ENCODE measurements at regions not wholly inside any gene's neighbourhood (a gene's known extent, or its start where the extent isn't known, plus 50 kb on each side); places are given as distances from the start of the nearest gene placed in this dataset.

- Histone ChIP-seq H3K27ac (ENCODE audit: low read depth, low read length) (no peak overlapping the region), H3K27me3 (ENCODE audit: control insufficient read depth in 3 of 3, insufficient read depth in 3 of 3, low read length in 3 of 3) (no peaks in the 10 kb centered on the region), H3K4me1 (ENCODE audit: control insufficient read depth in 3 of 3, insufficient read depth in 3 of 3, low read length in 3 of 3) (no peaks in the 10 kb centered on the region), H3K9me3 (ENCODE audit: control insufficient read depth in 3 of 3, low read length in 3 of 3) (no peaks in the 10 kb centered on the region), H3K36me3 (ENCODE audit: control insufficient read depth in 3 of 3, insufficient read depth in 3 of 3, low read length in 3 of 3) (no peaks in the 10 kb centered on the region), H3K9ac (ENCODE audit: low read depth in 1 of 3, low read length in 3 of 3) (no peak overlapping the region), H3K4me3 (ENCODE audit: low read length in 3 of 3) (no peak overlapping the region)
Measured at GRCh38 chr2:58568901-58569300, 327.8 kb upstream of the FANCL start.

- no peak overlapping the region for H3K9ac ChIP-seq (ENCODE audit: low read depth in 1 of 3, low read length in 3 of 3)
- no peaks in the 10 kb centered on the region for H3K36me3 ChIP-seq (ENCODE audit: control insufficient read depth in 3 of 3, insufficient read depth in 3 of 3, low read length in 3 of 3)
- no peaks in the 10 kb centered on the region for H3K27me3 ChIP-seq (ENCODE audit: control insufficient read depth in 3 of 3, insufficient read depth in 3 of 3, low read length in 3 of 3)
- no peaks in the 10 kb centered on the region for H3K4me1 ChIP-seq (ENCODE audit: control insufficient read depth in 3 of 3, insufficient read depth in 3 of 3, low read length in 3 of 3)
- H3K27ac ChIP-seq (ENCODE audit: low read depth, low read length), result no peak overlapping the region
- H3K9me3 ChIP-seq (ENCODE audit: control insufficient read depth in 3 of 3, low read length in 3 of 3), result no peaks in the 10 kb centered on the region
- H3K4me3 ChIP-seq (ENCODE audit: low read length in 3 of 3), result no peak overlapping the region
Measured at GRCh38 chr2:58562276-58562675, 321.2 kb upstream of the FANCL start.

- H3K9ac ChIP-seq (ENCODE audit: low read depth in 1 of 3, low read length in 3 of 3), result no peak overlapping the region
- no peak overlapping the region for H3K27ac ChIP-seq (ENCODE audit: low read depth, low read length)
Measured at GRCh38 chr2:58560531-58560930, 319.4 kb upstream of the FANCL start.

GRCh38 chr2:58558881-58559280, 317.8 kb upstream of the FANCL start:
- no peak overlapping the region for H3K4me3 ChIP-seq (ENCODE audit: low read length in 3 of 3)
- no peaks in the 10 kb centered on the region for H3K4me1 ChIP-seq (ENCODE audit: control insufficient read depth in 3 of 3, insufficient read depth in 3 of 3, low read length in 3 of 3)
- no peak overlapping the region for H3K27ac ChIP-seq (ENCODE audit: low read depth, low read length)
- no peaks in the 10 kb centered on the region for H3K9me3 ChIP-seq (ENCODE audit: control insufficient read depth in 3 of 3, low read length in 3 of 3)
- no peaks in the 10 kb centered on the region for H3K36me3 ChIP-seq (ENCODE audit: control insufficient read depth in 3 of 3, insufficient read depth in 3 of 3, low read length in 3 of 3)
- no peak overlapping the region for H3K9ac ChIP-seq (ENCODE audit: low read depth in 1 of 3, low read length in 3 of 3)
- no peaks in the 10 kb centered on the region for H3K27me3 ChIP-seq (ENCODE audit: control insufficient read depth in 3 of 3, insufficient read depth in 3 of 3, low read length in 3 of 3)

More at GRCh38 chr2:58560531-58560930, 319.4 kb upstream of the FANCL start:
- no peaks in the 10 kb centered on the region for H3K9me3 ChIP-seq (ENCODE audit: control insufficient read depth in 3 of 3, low read length in 3 of 3)
- no peak overlapping the region for H3K4me3 ChIP-seq (ENCODE audit: low read length in 3 of 3)
- H3K36me3 ChIP-seq (ENCODE audit: control insufficient read depth in 3 of 3, insufficient read depth in 3 of 3, low read length in 3 of 3), result no peaks in the 10 kb centered on the region
- H3K4me1 ChIP-seq (ENCODE audit: control insufficient read depth in 3 of 3, insufficient read depth in 3 of 3, low read length in 3 of 3), result no peaks in the 10 kb centered on the region
- H3K27me3 ChIP-seq (ENCODE audit: control insufficient read depth in 3 of 3, insufficient read depth in 3 of 3, low read length in 3 of 3), result no peaks in the 10 kb centered on the region

GRCh38 chr2:58557176-58557575, 316.1 kb upstream of the FANCL start:
- H3K4me3 ChIP-seq (ENCODE audit: low read length in 3 of 3), result no peak overlapping the region
- no peaks in the 10 kb centered on the region for H3K4me1 ChIP-seq (ENCODE audit: control insufficient read depth in 3 of 3, insufficient read depth in 3 of 3, low read length in 3 of 3)
- no peaks in the 10 kb centered on the region for H3K9me3 ChIP-seq (ENCODE audit: control insufficient read depth in 3 of 3, low read length in 3 of 3)
- H3K27ac ChIP-seq (ENCODE audit: low read depth, low read length), result no peak overlapping the region
- H3K36me3 ChIP-seq (ENCODE audit: control insufficient read depth in 3 of 3, insufficient read depth in 3 of 3, low read length in 3 of 3), result no peaks in the 10 kb centered on the region
- H3K27me3 ChIP-seq (ENCODE audit: control insufficient read depth in 3 of 3, insufficient read depth in 3 of 3, low read length in 3 of 3), result no peaks in the 10 kb centered on the region
- no peak overlapping the region for H3K9ac ChIP-seq (ENCODE audit: low read depth in 1 of 3, low read length in 3 of 3)

GRCh38 chr2:58553937-58554336, 312.8 kb upstream of the FANCL start:
- no peak overlapping the region for H3K27ac ChIP-seq (ENCODE audit: low read depth, low read length)
- H3K9ac ChIP-seq (ENCODE audit: low read depth in 1 of 3, low read length in 3 of 3), result no peak overlapping the region
- no peak overlapping the region for H3K4me3 ChIP-seq (ENCODE audit: low read length in 3 of 3)
- no peaks in the 10 kb centered on the region for H3K4me1 ChIP-seq (ENCODE audit: control insufficient read depth in 3 of 3, insufficient read depth in 3 of 3, low read length in 3 of 3)
- H3K36me3 ChIP-seq (ENCODE audit: control insufficient read depth in 3 of 3, insufficient read depth in 3 of 3, low read length in 3 of 3), result no peaks in the 10 kb centered on the region
- H3K9me3 ChIP-seq (ENCODE audit: control insufficient read depth in 3 of 3, low read length in 3 of 3), result no peaks in the 10 kb centered on the region
- H3K27me3 ChIP-seq (ENCODE audit: control insufficient read depth in 3 of 3, insufficient read depth in 3 of 3, low read length in 3 of 3), result no peaks in the 10 kb centered on the region

- no peak overlapping the region for H3K27ac ChIP-seq (ENCODE audit: low read depth, low read length)
- no peaks in the 10 kb centered on the region for H3K27me3 ChIP-seq (ENCODE audit: control insufficient read depth in 3 of 3, insufficient read depth in 3 of 3, low read length in 3 of 3)
- no peak overlapping the region for H3K9ac ChIP-seq (ENCODE audit: low read depth in 1 of 3, low read length in 3 of 3)
- H3K4me1 ChIP-seq (ENCODE audit: control insufficient read depth in 3 of 3, insufficient read depth in 3 of 3, low read length in 3 of 3), result no peaks in the 10 kb centered on the region
- H3K9me3 ChIP-seq (ENCODE audit: control insufficient read depth in 3 of 3, low read length in 3 of 3), result no peaks in the 10 kb centered on the region
- H3K4me3 ChIP-seq (ENCODE audit: low read length in 3 of 3), result no peak overlapping the region
- H3K36me3 ChIP-seq (ENCODE audit: control insufficient read depth in 3 of 3, insufficient read depth in 3 of 3, low read length in 3 of 3), result no peaks in the 10 kb centered on the region
Measured at GRCh38 chr2:58553522-58553921, 312.4 kb upstream of the FANCL start.

- no peak overlapping the region for H3K9ac ChIP-seq (ENCODE audit: low read depth in 1 of 3, low read length in 3 of 3)
- no peaks in the 10 kb centered on the region for H3K4me1 ChIP-seq (ENCODE audit: control insufficient read depth in 3 of 3, insufficient read depth in 3 of 3, low read length in 3 of 3)
- no peaks in the 10 kb centered on the region for H3K36me3 ChIP-seq (ENCODE audit: control insufficient read depth in 3 of 3, insufficient read depth in 3 of 3, low read length in 3 of 3)
- no peak overlapping the region for H3K27ac ChIP-seq (ENCODE audit: low read depth, low read length)
- no peaks in the 10 kb centered on the region for H3K9me3 ChIP-seq (ENCODE audit: control insufficient read depth in 3 of 3, low read length in 3 of 3)
- no peak overlapping the region for H3K4me3 ChIP-seq (ENCODE audit: low read length in 3 of 3)
- H3K27me3 ChIP-seq (ENCODE audit: control insufficient read depth in 3 of 3, insufficient read depth in 3 of 3, low read length in 3 of 3), result no peaks in the 10 kb centered on the region
Measured at GRCh38 chr2:58545300-58546280, 304.5 kb upstream of the FANCL start.

GRCh38 chr2:58543442-58543841, 302.3 kb upstream of the FANCL start:
- Histone ChIP-seq H3K9me3 (ENCODE audit: control insufficient read depth in 3 of 3, low read length in 3 of 3) (no peaks in the 10 kb centered on the region), H3K4me1 (ENCODE audit: control insufficient read depth in 3 of 3, insufficient read depth in 3 of 3, low read length in 3 of 3) (no peaks in the 10 kb centered on the region), H3K27ac (ENCODE audit: low read depth, low read length) (no peak overlapping the region), H3K9ac (ENCODE audit: low read depth in 1 of 3, low read length in 3 of 3) (no peak overlapping the region), H3K27me3 (ENCODE audit: control insufficient read depth in 3 of 3, insufficient read depth in 3 of 3, low read length in 3 of 3) (no peaks in the 10 kb centered on the region), H3K36me3 (ENCODE audit: control insufficient read depth in 3 of 3, insufficient read depth in 3 of 3, low read length in 3 of 3) (no peaks in the 10 kb centered on the region), H3K4me3 (ENCODE audit: low read length in 3 of 3) (no peak overlapping the region)

- Histone ChIP-seq H3K27ac (ENCODE audit: low read depth, low read length) (no peak overlapping the region), H3K4me3 (ENCODE audit: low read length in 3 of 3) (no peak overlapping the region), H3K4me1 (ENCODE audit: control insufficient read depth in 3 of 3, insufficient read depth in 3 of 3, low read length in 3 of 3) (no peaks in the 10 kb centered on the region), H3K9ac (ENCODE audit: low read depth in 1 of 3, low read length in 3 of 3) (no peak overlapping the region), H3K36me3 (ENCODE audit: control insufficient read depth in 3 of 3, insufficient read depth in 3 of 3, low read length in 3 of 3) (no peaks in the 10 kb centered on the region), H3K9me3 (ENCODE audit: control insufficient read depth in 3 of 3, low read length in 3 of 3) (no peaks in the 10 kb centered on the region), H3K27me3 (ENCODE audit: control insufficient read depth in 3 of 3, insufficient read depth in 3 of 3, low read length in 3 of 3) (no peaks in the 10 kb centered on the region)
Measured at GRCh38 chr2:58541511-58541910, 300.4 kb upstream of the FANCL start.

Data from skeletal muscle tissue (tissue), 3 donors.